CD4-positive, alpha-beta T cell treated with Interleukin-4 for 1 hour (primary cell): ENCODE measurements at regions not wholly inside any gene's neighbourhood (a gene's known extent, or its start where the extent isn't known, plus 50 kb on each side); places are given as distances from the start of the nearest gene placed in this dataset.

Experiments used
- DNase-seq, 2 donors: peaks; one replicate each; pipeline ENCODE4 v3.0.0-alpha.2; 2020 to 2022

- DNase-seq: no peak
These were observed 289.8 kb upstream of the ROPN1 start for GRCh38 chr3:124281453-124282316.

- no peak for DNase-seq
These were observed 291.1 kb upstream of the ROPN1 start for GRCh38 chr3:124282751-124283651.

- DNase-seq: no peak
These were observed 291.7 kb upstream of the ROPN1 start for GRCh38 chr3:124283652-124284023.

- DNase-seq: no peak
These were observed 297.1 kb upstream of the ROPN1 start for GRCh38 chr3:124288996-124289395.

GRCh38 chr3:124291008-124291407, 299.1 kb upstream of the ROPN1 start:
- DNase-seq: no peak

GRCh38 chr3:124292329-124292728, 300.4 kb upstream of the ROPN1 start:
- no peak for DNase-seq

- DNase-seq: no peak
These were observed 301.7 kb upstream of the ROPN1 start for GRCh38 chr3:124293584-124293983.

- no peak for DNase-seq
These were observed 303.4 kb upstream of the ROPN1 start for GRCh38 chr3:124295362-124295761.

- DNase-seq: no peak
These were observed 304.5 kb upstream of the ROPN1 start for GRCh38 chr3:124296406-124296805.

GRCh38 chr3:124297062-124297980, 305.4 kb upstream of the ROPN1 start:
- no peak for DNase-seq

GRCh38 chr3:124298301-124298700, 306.4 kb upstream of the ROPN1 start:
- no peak for DNase-seq

- no peak for DNase-seq
These were observed 307.0 kb upstream of the ROPN1 start for GRCh38 chr3:124298951-124299350.

GRCh38 chr3:124299831-124300230, 307.9 kb upstream of the ROPN1 start:
- DNase-seq: no peak

GRCh38 chr3:124300416-124300815, 308.5 kb upstream of the ROPN1 start:
- no peak for DNase-seq

GRCh38 chr3:124303305-124303910, 311.5 kb upstream of the ROPN1 start:
- DNase-seq: no peak

GRCh38 chr3:124306665-124307064, 314.7 kb upstream of the ROPN1 start:
- no peak for DNase-seq

- no peak for DNase-seq
These were observed 321.7 kb upstream of the ROPN1 start for GRCh38 chr3:124313621-124314020.

- no peak for DNase-seq
These were observed 323.5 kb upstream of the ROPN1 start for GRCh38 chr3:124315215-124316033.

GRCh38 chr3:124316034-124316287, 324.0 kb upstream of the ROPN1 start:
- no peak for DNase-seq

- no peak for DNase-seq
These were observed 326.1 kb upstream of the ROPN1 start for GRCh38 chr3:124318014-124318413.

- DNase-seq: no peak
These were observed 326.7 kb upstream of the ROPN1 start for GRCh38 chr3:124318656-124319055.

GRCh38 chr3:124320976-124321375, 329.1 kb upstream of the ROPN1 start:
- no peak for DNase-seq
